ENCODE measurements at regions not wholly inside any gene's neighbourhood (a gene's known extent, or its start where the extent isn't known, plus 50 kb on each side); places are given as distances from the start of the nearest gene placed in this dataset.

DNA sequence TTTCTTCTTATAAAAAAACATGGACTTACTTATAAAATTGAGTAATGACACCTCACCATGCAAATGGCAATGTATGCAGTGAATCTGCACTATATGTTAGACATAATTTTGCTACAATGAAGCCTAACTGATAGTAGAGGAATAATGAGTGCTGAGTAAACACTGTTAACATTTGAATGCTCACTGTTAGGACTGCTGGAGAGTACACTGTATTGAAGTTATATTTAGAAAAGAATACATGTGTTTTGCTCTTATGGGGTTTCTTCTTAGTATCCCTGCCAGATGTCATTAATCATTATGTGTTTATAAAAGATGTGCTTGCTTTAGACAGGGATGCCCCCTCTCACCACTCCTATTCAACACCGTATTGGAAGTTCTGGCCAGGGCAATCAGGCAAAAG lies 111.1 kb upstream of the ZP4 start:
- Mint-ChIP-seq H3K9me3 (peaks cover 18% of the 10 kb centered on the region), H3K4me1 (ENCODE audit: low read depth) (peaks cover 20% of the 10 kb centered on the region), H3K27ac (no peak overlapping the region), H3K27me3 (no peaks in the 10 kb centered on the region), H3K36me3 (ENCODE audit: low read depth) (no peaks in the 10 kb centered on the region), H3K4me3 (no peak overlapping the region)
- intact Hi-C loops (cut with micrococcal nuclease), result no loop called here

DNA sequence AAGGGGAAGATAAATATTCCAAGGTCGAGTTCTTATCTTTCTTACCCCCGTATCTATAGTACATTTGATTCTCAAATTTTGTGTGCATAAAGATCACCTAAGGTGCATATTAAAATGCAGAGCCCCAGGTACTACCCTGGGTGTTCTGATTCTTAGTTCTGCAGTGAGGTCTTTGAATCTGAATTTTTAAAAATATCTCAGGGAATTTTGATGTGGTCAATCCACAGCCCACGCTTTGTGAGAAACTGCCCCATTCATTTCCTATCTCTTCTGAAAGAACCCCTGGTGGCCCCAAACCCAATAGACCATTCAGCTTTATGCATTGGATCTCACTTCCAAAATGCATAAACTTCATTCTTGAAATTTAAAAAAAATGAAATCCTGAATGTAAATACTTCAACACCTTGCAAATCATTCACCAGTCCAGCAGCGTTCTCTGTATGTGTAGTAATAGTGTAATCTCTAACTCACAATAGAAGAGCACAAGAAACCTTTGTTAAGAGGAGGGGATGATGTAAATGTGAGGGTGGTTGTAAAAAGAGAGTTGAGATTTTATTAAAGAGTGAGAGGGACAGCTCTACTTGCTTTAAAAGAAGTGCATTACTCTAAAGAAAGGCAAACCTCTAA lies 108.8 kb upstream of the ZP4 start:
- Mint-ChIP-seq H3K4me3 (no peak overlapping the region), H3K4me1 (ENCODE audit: low read depth) (peaks cover 3% of the 10 kb centered on the region), H3K27me3 (no peaks in the 10 kb centered on the region), H3K9me3 (peaks cover 18% of the 10 kb centered on the region), H3K36me3 (ENCODE audit: low read depth) (no peaks in the 10 kb centered on the region), H3K27ac (no peak overlapping the region)
- intact Hi-C loops (cut with micrococcal nuclease), result no loop called here

DNA sequence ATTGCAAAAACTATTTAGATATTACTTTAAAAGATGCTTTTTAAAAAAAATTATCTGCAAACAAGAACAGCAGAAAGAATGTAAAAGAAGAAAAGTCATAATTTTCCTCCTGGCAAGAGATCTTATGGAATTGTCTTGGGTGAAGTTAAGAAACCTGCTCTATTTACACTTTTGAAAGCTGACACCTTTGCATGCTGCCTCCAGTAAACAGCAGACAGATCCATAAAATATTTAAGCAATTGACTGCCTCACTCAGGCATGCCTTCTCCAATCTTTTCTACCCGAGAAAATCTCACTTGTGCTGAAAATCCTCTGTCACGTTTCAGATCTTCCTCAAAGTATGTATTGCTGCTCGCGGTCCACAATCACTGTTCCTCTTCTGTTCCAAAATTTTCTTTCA lies 107.9 kb upstream of the ZP4 start:
- intact Hi-C loops (cut with micrococcal nuclease), result no loop called here
- Mint-ChIP-seq H3K27ac (no peak overlapping the region), H3K4me1 (ENCODE audit: low read depth) (no peaks in the 10 kb centered on the region), H3K4me3 (no peak overlapping the region), H3K27me3 (no peaks in the 10 kb centered on the region), H3K36me3 (ENCODE audit: low read depth) (no peaks in the 10 kb centered on the region), H3K9me3 (peaks cover 8% of the 10 kb centered on the region)

GRCh38 chr1:237983496-237983895 lies 92.8 kb upstream of the ZP4 start:
- Mint-ChIP-seq H3K4me3 (no peak overlapping the region), H3K4me1 (ENCODE audit: low read depth) (peaks cover 8% of the 10 kb centered on the region), H3K9me3 (no peaks in the 10 kb centered on the region), H3K36me3 (ENCODE audit: low read depth) (no peaks in the 10 kb centered on the region), H3K27me3 (no peaks in the 10 kb centered on the region), H3K27ac (no peak overlapping the region)
- intact Hi-C loops (cut with micrococcal nuclease), result no loop called here

GRCh38 chr1:237981223-237981622 lies 90.5 kb upstream of the ZP4 start:
- H3K27ac Mint-ChIP-seq, result no peak overlapping the region
- H3K4me3 Mint-ChIP-seq, result no peak overlapping the region
- peaks cover 14% of the 10 kb centered on the region for H3K4me1 Mint-ChIP-seq (ENCODE audit: low read depth)
- H3K27me3 Mint-ChIP-seq, result no peaks in the 10 kb centered on the region
- intact Hi-C loops (cut with micrococcal nuclease), result no loop called here
- H3K9me3 Mint-ChIP-seq, result no peaks in the 10 kb centered on the region
- H3K36me3 Mint-ChIP-seq (ENCODE audit: low read depth), result no peaks in the 10 kb centered on the region

GRCh38 chr1:237976331-237976730 lies 85.6 kb upstream of the ZP4 start:
- intact Hi-C loops (cut with micrococcal nuclease), result no loop called here

GRCh38 chr1:237975903-237976302 lies 85.2 kb upstream of the ZP4 start:
- no peaks in the 10 kb centered on the region for H3K36me3 Mint-ChIP-seq (ENCODE audit: low read depth)
- intact Hi-C loops (cut with micrococcal nuclease), result no loop called here
- no peaks in the 10 kb centered on the region for H3K27me3 Mint-ChIP-seq
- H3K27ac Mint-ChIP-seq, result no peak overlapping the region
- no peak overlapping the region for H3K4me3 Mint-ChIP-seq
- H3K4me1 Mint-ChIP-seq (ENCODE audit: low read depth), result peaks cover 24% of the 10 kb centered on the region
- no peaks in the 10 kb centered on the region for H3K9me3 Mint-ChIP-seq

More at GRCh38 chr1:237976331-237976730, 85.6 kb upstream of the ZP4 start:
- no peaks in the 10 kb centered on the region for H3K9me3 Mint-ChIP-seq
- H3K36me3 Mint-ChIP-seq (ENCODE audit: low read depth), result no peaks in the 10 kb centered on the region
- peaks cover 27% of the 10 kb centered on the region for H3K4me1 Mint-ChIP-seq (ENCODE audit: low read depth)
- H3K27ac Mint-ChIP-seq, result no peak overlapping the region
- H3K4me3 Mint-ChIP-seq, result no peak overlapping the region
- no peaks in the 10 kb centered on the region for H3K27me3 Mint-ChIP-seq

GRCh38 chr1:237975376-237975775 lies 84.7 kb upstream of the ZP4 start:
- Mint-ChIP-seq H3K4me1 (ENCODE audit: low read depth) (peaks cover 24% of the 10 kb centered on the region), H3K4me3 (no peak overlapping the region), H3K27me3 (no peaks in the 10 kb centered on the region), H3K36me3 (ENCODE audit: low read depth) (no peaks in the 10 kb centered on the region), H3K9me3 (no peaks in the 10 kb centered on the region), H3K27ac (no peak overlapping the region)
- intact Hi-C loops (cut with micrococcal nuclease), result no loop called here

DNA sequence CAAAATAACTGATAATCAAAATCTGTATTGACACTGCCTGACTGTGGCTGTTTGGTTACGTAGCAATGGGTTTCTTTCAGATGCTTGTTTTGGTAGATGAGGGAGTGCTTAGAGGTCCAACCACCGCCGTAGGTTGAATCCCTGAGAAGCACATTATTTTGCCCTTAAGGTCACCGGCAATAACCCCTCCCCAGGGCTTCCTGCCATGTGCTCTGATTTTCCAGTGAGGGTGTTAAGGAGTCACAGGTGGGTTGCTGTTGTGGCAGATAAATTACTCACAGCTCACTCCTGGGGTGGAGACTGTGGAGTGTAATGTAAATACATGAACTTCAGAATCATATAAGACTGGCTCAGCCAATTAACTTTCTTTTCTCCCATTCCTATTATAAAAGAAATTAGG lies 81.5 kb upstream of the ZP4 start:
- Mint-ChIP-seq H3K9me3 (no peaks in the 10 kb centered on the region), H3K4me1 (ENCODE audit: low read depth) (peaks cover 24% of the 10 kb centered on the region), H3K27ac (no peak overlapping the region), H3K36me3 (ENCODE audit: low read depth) (no peaks in the 10 kb centered on the region), H3K27me3 (no peaks in the 10 kb centered on the region), H3K4me3 (no peak overlapping the region)
- intact Hi-C loops (cut with micrococcal nuclease), result no loop called here

GRCh38 chr1:237962985-237963384 lies 72.3 kb upstream of the ZP4 start:
- no peaks in the 10 kb centered on the region for H3K27me3 Mint-ChIP-seq
- no peaks in the 10 kb centered on the region for H3K4me1 Mint-ChIP-seq (ENCODE audit: low read depth)

DNA sequence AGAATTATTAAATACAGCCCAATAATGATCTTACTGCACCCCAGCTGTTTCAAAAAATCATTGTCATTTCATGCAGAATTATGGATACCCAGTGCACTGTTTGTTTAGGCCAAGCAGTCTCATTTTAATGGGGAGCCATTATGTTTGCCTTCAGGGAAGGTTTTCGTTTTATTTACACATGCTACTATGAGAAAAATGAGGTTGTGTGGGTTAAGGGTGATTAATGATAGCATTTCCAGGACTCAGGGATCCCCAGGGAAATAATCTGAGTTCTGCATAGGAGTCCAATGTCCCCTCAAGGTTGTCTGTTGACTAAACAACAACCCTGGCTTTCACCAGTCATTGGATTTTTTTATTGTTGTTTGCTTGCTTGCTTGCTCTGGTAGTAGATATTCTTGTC lies 71.0 kb upstream of the ZP4 start:
- intact Hi-C loops (cut with micrococcal nuclease), result no loop called here
- H3K9me3 Mint-ChIP-seq, result no peaks in the 10 kb centered on the region
- no peaks in the 10 kb centered on the region for H3K27me3 Mint-ChIP-seq
- no peaks in the 10 kb centered on the region for H3K4me1 Mint-ChIP-seq (ENCODE audit: low read depth)
- no peaks in the 10 kb centered on the region for H3K36me3 Mint-ChIP-seq (ENCODE audit: low read depth)
- no peak overlapping the region for H3K4me3 Mint-ChIP-seq
- no peak overlapping the region for H3K27ac Mint-ChIP-seq

More at GRCh38 chr1:237962985-237963384, 72.3 kb upstream of the ZP4 start:
- no peaks in the 10 kb centered on the region for H3K36me3 Mint-ChIP-seq (ENCODE audit: low read depth)
- H3K27ac Mint-ChIP-seq, result no peak overlapping the region
- no peak overlapping the region for H3K4me3 Mint-ChIP-seq
- no peaks in the 10 kb centered on the region for H3K9me3 Mint-ChIP-seq
- intact Hi-C loops (cut with micrococcal nuclease), result no loop called here

GRCh38 chr1:237959838-237960237 lies 69.1 kb upstream of the ZP4 start:
- no peaks in the 10 kb centered on the region for H3K36me3 Mint-ChIP-seq (ENCODE audit: low read depth)
- no peaks in the 10 kb centered on the region for H3K4me1 Mint-ChIP-seq (ENCODE audit: low read depth)
- no peaks in the 10 kb centered on the region for H3K9me3 Mint-ChIP-seq
- no peaks in the 10 kb centered on the region for H3K27me3 Mint-ChIP-seq
- H3K4me3 Mint-ChIP-seq, result no peak overlapping the region
- no peak overlapping the region for H3K27ac Mint-ChIP-seq
- intact Hi-C loops (cut with micrococcal nuclease), result no loop called here

DNA sequence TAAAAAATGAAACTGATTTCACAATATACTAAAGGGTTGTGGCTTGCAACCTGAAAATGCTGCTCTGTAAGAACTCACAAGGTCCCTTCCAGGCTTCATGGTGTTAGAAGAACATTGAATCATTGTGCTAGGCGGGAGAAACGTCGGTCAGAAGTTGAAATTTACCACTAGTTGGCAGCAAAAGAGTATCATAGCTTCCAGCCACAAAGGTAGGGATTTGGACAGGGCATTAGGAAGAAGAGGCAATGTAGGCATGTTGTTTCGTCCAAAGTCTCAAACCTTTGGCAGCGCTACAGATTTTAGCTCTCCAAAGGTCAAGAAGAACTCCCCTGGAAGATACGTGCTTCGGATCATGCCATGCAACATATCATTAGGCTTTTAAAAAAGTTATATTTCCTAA lies 62.5 kb upstream of the ZP4 start:
- Mint-ChIP-seq H3K27ac (no peak overlapping the region), H3K27me3 (no peaks in the 10 kb centered on the region), H3K9me3 (no peaks in the 10 kb centered on the region), H3K4me3 (no peak overlapping the region), H3K36me3 (ENCODE audit: low read depth) (no peaks in the 10 kb centered on the region), H3K4me1 (ENCODE audit: low read depth) (no peaks in the 10 kb centered on the region)
- intact Hi-C loops (cut with micrococcal nuclease), result no loop called here

All from dendritic cell treated with granulocyte-macrophage colony-stimulating factor and Interleukin-4, amounts not matched to agents 40 ng/mL and 50 ng/mL, for 4 days (primary cell).